ENCODE measurements at regions not wholly inside any gene's neighbourhood (a gene's known extent, or its start where the extent isn't known, plus 50 kb on each side); places are given as distances from the start of the nearest gene placed in this dataset.

DNA sequence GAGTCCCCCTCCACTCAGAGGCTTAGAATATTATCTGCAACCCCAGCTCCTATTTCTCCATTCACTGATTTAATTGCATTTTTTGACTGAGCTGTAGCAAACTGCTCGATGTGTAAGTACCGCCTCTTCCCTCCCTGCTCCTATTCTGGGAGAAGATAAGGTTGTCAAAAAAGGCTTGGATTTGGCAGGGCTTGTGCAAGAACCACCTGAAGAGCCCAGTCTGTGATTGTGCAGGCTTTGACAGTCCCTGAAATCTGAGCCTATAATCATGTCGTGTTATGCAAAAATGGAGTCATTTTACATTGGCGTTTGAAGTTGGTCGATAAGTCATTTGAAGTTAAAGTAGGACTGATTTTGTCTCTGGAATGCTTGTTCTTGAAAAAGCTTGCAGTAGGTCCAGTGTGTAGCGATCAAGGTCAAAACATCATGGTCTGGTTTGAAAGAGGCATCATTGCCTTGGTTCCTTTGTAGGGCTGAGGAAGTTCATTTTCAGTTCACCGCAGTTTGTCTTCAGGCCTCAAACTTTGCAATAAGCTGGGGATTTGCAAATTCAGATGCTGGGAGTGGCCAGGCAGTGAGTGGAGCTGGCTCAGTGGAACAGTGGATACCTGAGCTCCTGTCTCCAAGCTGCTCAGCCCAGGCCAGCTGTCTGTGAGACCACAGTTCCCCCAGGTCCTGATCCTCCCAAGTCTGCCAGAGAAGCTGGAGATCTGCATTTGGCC lies 68.8 kb downstream of the KATNIP start:
- Histone ChIP-seq H3K4me1 (ENCODE audit: control extremely low read depth in 1 of 4, control insufficient read depth in 4 of 4, insufficient read depth in 4 of 4, low read length in 3 of 4) (no peaks in the 10 kb centered on the region), H3K27me3 (replicated peaks in 2 of 5; ENCODE audit: control insufficient read depth in 4 of 5, insufficient read depth in 5 of 5, low read length in 4 of 5) (no peaks in the 10 kb centered on the region), H3K9me3 (ENCODE audit: control extremely low read depth in 1 of 5, control insufficient read depth in 4 of 5, insufficient read depth in 2 of 5, low read depth in 1 of 5, low read length in 4 of 5) (peaks cover 0 to 3% (median 0%) of the 10 kb centered on the region in 5 experiments), H3K4me3 (ENCODE audit: control insufficient read depth in 1 of 7, extremely low read depth in 1 of 7, insufficient read depth in 4 of 7, low read depth in 2 of 7, low read length in 6 of 7) (no peak overlapping the region), H3K36me3 (ENCODE audit: control insufficient read depth in 4 of 4, insufficient read depth in 4 of 4, low read length in 3 of 4) (peaks cover 3 to 10% (median 7%) of the 10 kb centered on the region in 4 experiments), H3K27ac (ENCODE audit: insufficient read depth in 1 of 2, low read depth in 1 of 2, low read length in 2 of 2, poor library complexity in 1 of 2, severe bottlenecking in 2 of 2) (no peak overlapping the region)
- ChIA-PET CTCF (no interaction called here), POLR2A (no interaction called here)
- 100% methylated on average over 5 of the region's 7 CpGs for WGBS (ENCODE audit: insufficient coverage)
- DNase-seq, result no peak

- ChIA-PET CTCF (interaction anchor here (1.2 to 1.3 kb wide), 2 partner anchors 9 to 20 kb away, joined by 3 to 4 read pairs; no protein-coding TSS in a partner anchor), POLR2A (no interaction called here)
- Histone ChIP-seq H3K4me3 (ENCODE audit: control insufficient read depth in 1 of 7, extremely low read depth in 1 of 7, insufficient read depth in 4 of 7, low read depth in 2 of 7, low read length in 6 of 7) (no peak overlapping the region), H3K4me1 (ENCODE audit: control extremely low read depth in 1 of 4, control insufficient read depth in 4 of 4, insufficient read depth in 4 of 4, low read length in 3 of 4) (no peaks in the 10 kb centered on the region), H3K9me3 (ENCODE audit: control extremely low read depth in 1 of 5, control insufficient read depth in 4 of 5, insufficient read depth in 2 of 5, low read depth in 1 of 5, low read length in 4 of 5) (peaks cover 0 to 3% (median 0%) of the 10 kb centered on the region in 5 experiments), H3K27me3 (replicated peaks in 2 of 5; ENCODE audit: control insufficient read depth in 4 of 5, insufficient read depth in 5 of 5, low read length in 4 of 5) (no peaks in the 10 kb centered on the region), H3K27ac (ENCODE audit: insufficient read depth in 1 of 2, low read depth in 1 of 2, low read length in 2 of 2, poor library complexity in 1 of 2, severe bottlenecking in 2 of 2) (no peak overlapping the region), H3K36me3 (ENCODE audit: control insufficient read depth in 4 of 4, insufficient read depth in 4 of 4, low read length in 3 of 4) (peaks cover 3 to 10% (median 7%) of the 10 kb centered on the region in 4 experiments)
- WGBS (ENCODE audit: insufficient coverage), result 100% methylated on average over 2 of the region's 4 CpGs
- DNase-seq, result no peak
Observed at GRCh38 chr16:27620541-27620940, 70.6 kb downstream of the KATNIP start.

- no peaks in the 10 kb centered on the region for H3K27me3 ChIP-seq (replicated peaks in 2 of 5; ENCODE audit: control insufficient read depth in 4 of 5, insufficient read depth in 5 of 5, low read length in 4 of 5)
- no peak for DNase-seq
- ChIA-PET CTCF (interaction anchor here (0.5 kb wide), 1 partner anchor 9 kb away, joined by 3 read pairs; no protein-coding TSS in a partner anchor), POLR2A (no interaction called here)
- peaks cover 0 to 3% (median 0%) of the 10 kb centered on the region in 5 experiments for H3K9me3 ChIP-seq (ENCODE audit: control extremely low read depth in 1 of 5, control insufficient read depth in 4 of 5, insufficient read depth in 2 of 5, low read depth in 1 of 5, low read length in 4 of 5)
- no peak overlapping the region for H3K27ac ChIP-seq (ENCODE audit: insufficient read depth in 1 of 2, low read depth in 1 of 2, low read length in 2 of 2, poor library complexity in 1 of 2, severe bottlenecking in 2 of 2)
- H3K4me1 ChIP-seq (ENCODE audit: control extremely low read depth in 1 of 4, control insufficient read depth in 4 of 4, insufficient read depth in 4 of 4, low read length in 3 of 4), result no peaks in the 10 kb centered on the region
- H3K4me3 ChIP-seq (ENCODE audit: control insufficient read depth in 1 of 7, extremely low read depth in 1 of 7, insufficient read depth in 4 of 7, low read depth in 2 of 7, low read length in 6 of 7), result no peak overlapping the region
- 98% methylated on average over 8 of the region's 12 CpGs for WGBS (ENCODE audit: insufficient coverage)
- peaks cover 3 to 10% (median 5%) of the 10 kb centered on the region in 4 experiments for H3K36me3 ChIP-seq (ENCODE audit: control insufficient read depth in 4 of 4, insufficient read depth in 4 of 4, low read length in 3 of 4)
Observed at GRCh38 chr16:27624154-27625049, 74.5 kb downstream of the KATNIP start.

DNA sequence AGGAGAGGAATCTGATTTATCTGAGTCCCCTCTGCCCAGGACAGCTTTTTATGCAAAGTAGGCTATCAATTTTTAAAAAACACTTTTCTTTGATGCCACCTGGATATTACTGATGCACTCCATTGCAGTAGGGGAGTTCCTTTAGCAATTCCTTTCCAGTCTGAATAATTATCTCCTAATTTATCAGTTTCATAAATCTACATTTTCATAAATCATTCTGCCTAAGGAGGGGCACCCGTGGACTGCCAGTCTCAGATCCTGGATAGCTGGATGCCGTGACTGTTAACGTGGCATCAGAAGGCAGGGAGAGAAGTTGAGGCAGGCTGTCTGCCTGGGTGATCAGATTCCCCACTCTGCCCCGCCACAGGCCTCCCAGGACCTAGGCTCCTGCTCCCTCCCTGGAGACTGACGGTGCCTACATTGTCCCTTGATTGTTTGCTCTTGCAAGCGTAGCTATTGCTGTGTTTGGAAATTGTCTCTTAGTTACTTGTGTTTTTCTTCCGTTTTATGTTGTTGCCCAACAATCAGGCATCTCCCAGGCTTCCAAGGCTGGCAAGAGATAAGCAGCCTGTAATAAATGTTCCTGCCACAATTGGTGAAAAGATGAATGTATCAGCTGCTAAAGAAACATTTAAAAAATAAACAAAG lies 75.2 kb downstream of the KATNIP start:
- Histone ChIP-seq H3K4me3 (ENCODE audit: control insufficient read depth in 1 of 7, extremely low read depth in 1 of 7, insufficient read depth in 4 of 7, low read depth in 2 of 7, low read length in 6 of 7) (no peak overlapping the region), H3K9me3 (ENCODE audit: control extremely low read depth in 1 of 5, control insufficient read depth in 4 of 5, insufficient read depth in 2 of 5, low read depth in 1 of 5, low read length in 4 of 5) (peaks cover 0 to 3% (median 0%) of the 10 kb centered on the region in 5 experiments), H3K27me3 (replicated peaks in 2 of 5; ENCODE audit: control insufficient read depth in 4 of 5, insufficient read depth in 5 of 5, low read length in 4 of 5) (no peaks in the 10 kb centered on the region), H3K36me3 (ENCODE audit: control insufficient read depth in 4 of 4, insufficient read depth in 4 of 4, low read length in 3 of 4) (peaks cover 0 to 7% (median 5%) of the 10 kb centered on the region in 4 experiments), H3K4me1 (ENCODE audit: control extremely low read depth in 1 of 4, control insufficient read depth in 4 of 4, insufficient read depth in 4 of 4, low read length in 3 of 4) (no peaks in the 10 kb centered on the region), H3K27ac (ENCODE audit: insufficient read depth in 1 of 2, low read depth in 1 of 2, low read length in 2 of 2, poor library complexity in 1 of 2, severe bottlenecking in 2 of 2) (peak overlapping the region in 1 of 2 experiments; percentile 46)
- peak; percentile 16 to 56 (median 46) for DNase-seq
- 90% methylated on average over 3 of the region's 7 CpGs for WGBS (ENCODE audit: insufficient coverage)
- POLR2A ChIA-PET, result no interaction called here
- CTCF ChIA-PET, result interaction anchor here (0.7 kb wide), 1 partner anchor 656 kb away, joined by 3 read pairs; no protein-coding TSS in a partner anchor

GRCh38 chr16:27627136-27627535 lies 77.2 kb downstream of the KATNIP start:
- no peaks in the 10 kb centered on the region for H3K9me3 ChIP-seq (ENCODE audit: control extremely low read depth in 1 of 5, control insufficient read depth in 4 of 5, insufficient read depth in 2 of 5, low read depth in 1 of 5, low read length in 4 of 5)
- peaks cover 0 to 12% (median 5%) of the 10 kb centered on the region in 4 experiments for H3K36me3 ChIP-seq (ENCODE audit: control insufficient read depth in 4 of 4, insufficient read depth in 4 of 4, low read length in 3 of 4)
- DNase-seq, result no peak
- CTCF ChIA-PET, result no interaction called here
- no peak overlapping the region for H3K27ac ChIP-seq (ENCODE audit: insufficient read depth in 1 of 2, low read depth in 1 of 2, low read length in 2 of 2, poor library complexity in 1 of 2, severe bottlenecking in 2 of 2)
- 100% methylated on average over 5 of the region's 7 CpGs for WGBS (ENCODE audit: insufficient coverage)
- H3K4me3 ChIP-seq (ENCODE audit: control insufficient read depth in 1 of 7, extremely low read depth in 1 of 7, insufficient read depth in 4 of 7, low read depth in 2 of 7, low read length in 6 of 7), result no peak overlapping the region
- no peaks in the 10 kb centered on the region for H3K27me3 ChIP-seq (replicated peaks in 2 of 5; ENCODE audit: control insufficient read depth in 4 of 5, insufficient read depth in 5 of 5, low read length in 4 of 5)
- POLR2A ChIA-PET, result no interaction called here
- H3K4me1 ChIP-seq (ENCODE audit: control extremely low read depth in 1 of 4, control insufficient read depth in 4 of 4, insufficient read depth in 4 of 4, low read length in 3 of 4), result no peaks in the 10 kb centered on the region

DNA sequence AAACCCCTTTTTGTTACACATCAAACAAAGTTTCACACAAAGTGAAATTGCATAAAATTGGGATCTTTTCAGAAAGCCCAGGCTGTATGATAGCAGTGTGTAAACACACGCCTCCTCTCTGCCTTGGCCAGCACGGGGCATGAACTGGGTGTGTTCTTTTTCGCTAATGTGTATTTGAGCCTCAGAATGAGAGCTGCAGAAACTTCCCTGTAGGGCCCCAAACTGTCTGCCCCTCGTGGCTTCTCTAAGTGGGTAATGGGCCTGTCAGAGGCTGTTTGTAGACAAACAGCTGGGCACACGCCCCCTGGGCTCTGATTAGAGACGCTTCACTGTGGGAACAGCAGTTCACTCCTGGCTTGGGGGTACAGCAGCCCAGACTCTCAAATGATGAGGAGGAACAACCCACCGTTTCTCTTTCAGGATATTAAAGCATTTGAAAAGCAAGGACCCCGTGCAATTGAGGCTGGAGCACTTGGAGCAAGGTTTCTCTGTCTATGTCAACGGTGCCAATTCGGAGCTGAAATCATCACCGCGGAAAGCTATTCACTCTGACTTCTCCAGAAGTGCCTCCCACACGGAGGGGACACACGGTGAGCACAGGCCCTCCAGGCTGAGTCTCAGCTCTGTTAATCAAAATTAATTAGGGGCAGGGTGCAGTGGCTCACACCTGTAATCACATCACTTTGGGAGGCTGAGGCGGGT lies 78.4 kb downstream of the KATNIP start:
- WGBS (ENCODE audit: insufficient coverage), result 96% methylated on average over 14 of the region's 15 CpGs
- CTCF ChIA-PET, result interaction anchor here (0.9 kb wide), 2 partner anchors 15 to 21 kb away, joined by 3 read pairs; no protein-coding TSS in a partner anchor
- H3K27me3 ChIP-seq (replicated peaks in 2 of 5; ENCODE audit: control insufficient read depth in 4 of 5, insufficient read depth in 5 of 5, low read length in 4 of 5), result no peaks in the 10 kb centered on the region
- H3K27ac ChIP-seq (ENCODE audit: insufficient read depth in 1 of 2, low read depth in 1 of 2, low read length in 2 of 2, poor library complexity in 1 of 2, severe bottlenecking in 2 of 2), result no peak overlapping the region
- H3K4me3 ChIP-seq (ENCODE audit: control insufficient read depth in 1 of 7, extremely low read depth in 1 of 7, insufficient read depth in 4 of 7, low read depth in 2 of 7, low read length in 6 of 7), result no peak overlapping the region
- POLR2A ChIA-PET, result no interaction called here
- H3K9me3 ChIP-seq (ENCODE audit: control extremely low read depth in 1 of 5, control insufficient read depth in 4 of 5, insufficient read depth in 2 of 5, low read depth in 1 of 5, low read length in 4 of 5), result no peaks in the 10 kb centered on the region
- H3K36me3 ChIP-seq (ENCODE audit: control insufficient read depth in 4 of 4, insufficient read depth in 4 of 4, low read length in 3 of 4), result peaks cover 0 to 14% (median 5%) of the 10 kb centered on the region in 4 experiments
- H3K4me1 ChIP-seq (ENCODE audit: control extremely low read depth in 1 of 4, control insufficient read depth in 4 of 4, insufficient read depth in 4 of 4, low read length in 3 of 4), result no peaks in the 10 kb centered on the region
- DNase-seq, result no peak
